ENCODE measurements at regions not wholly inside any gene's neighbourhood (a gene's known extent, or its start where the extent isn't known, plus 50 kb on each side); places are given as distances from the start of the nearest gene placed in this dataset.

GRCh38 chr5:24177821-24178220 is 467.0 kb downstream of the CDH10 start:
- DNase-seq (peak; percentile 5 to 28), ATAC-seq (no peak)
- Histone ChIP-seq H3K36me3 (no peaks in the 10 kb centered on the region), H3K4me1 (no peaks in the 10 kb centered on the region), H3K27ac (no peak overlapping the region), H3K4me3 (no peak overlapping the region), H3K27me3 (no peaks in the 10 kb centered on the region), H3K9me3 (no peaks in the 10 kb centered on the region)
- in situ Hi-C loops (cut with MboI; ENCODE audit: low sequenced_read_pairs in 4 of 4) = no loop called here
- TF ChIP-seq, protein P1, sequence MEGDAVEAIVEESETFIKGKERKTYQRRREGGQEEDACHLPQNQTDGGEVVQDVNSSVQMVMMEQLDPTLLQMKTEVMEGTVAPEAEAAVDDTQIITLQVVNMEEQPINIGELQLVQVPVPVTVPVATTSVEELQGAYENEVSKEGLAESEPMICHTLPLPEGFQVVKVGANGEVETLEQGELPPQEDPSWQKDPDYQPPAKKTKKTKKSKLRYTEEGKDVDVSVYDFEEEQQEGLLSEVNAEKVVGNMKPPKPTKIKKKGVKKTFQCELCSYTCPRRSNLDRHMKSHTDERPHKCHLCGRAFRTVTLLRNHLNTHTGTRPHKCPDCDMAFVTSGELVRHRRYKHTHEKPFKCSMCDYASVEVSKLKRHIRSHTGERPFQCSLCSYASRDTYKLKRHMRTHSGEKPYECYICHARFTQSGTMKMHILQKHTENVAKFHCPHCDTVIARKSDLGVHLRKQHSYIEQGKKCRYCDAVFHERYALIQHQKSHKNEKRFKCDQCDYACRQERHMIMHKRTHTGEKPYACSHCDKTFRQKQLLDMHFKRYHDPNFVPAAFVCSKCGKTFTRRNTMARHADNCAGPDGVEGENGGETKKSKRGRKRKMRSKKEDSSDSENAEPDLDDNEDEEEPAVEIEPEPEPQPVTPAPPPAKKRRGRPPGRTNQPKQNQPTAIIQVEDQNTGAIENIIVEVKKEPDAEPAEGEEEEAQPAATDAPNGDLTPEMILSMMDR (IDR thresholded peaks at IDR 0.05 in 4 of 5, conservative IDR thresholded peaks at IDR 0.05 in 1 of 5) = no peak
- no peak for TF ChIP-seq POLR2A (IDR thresholded peaks at IDR 0.05)
- intact Hi-C loops (cut with DNase I; ENCODE audit: low total_unique reads) = no loop called here

DNA sequence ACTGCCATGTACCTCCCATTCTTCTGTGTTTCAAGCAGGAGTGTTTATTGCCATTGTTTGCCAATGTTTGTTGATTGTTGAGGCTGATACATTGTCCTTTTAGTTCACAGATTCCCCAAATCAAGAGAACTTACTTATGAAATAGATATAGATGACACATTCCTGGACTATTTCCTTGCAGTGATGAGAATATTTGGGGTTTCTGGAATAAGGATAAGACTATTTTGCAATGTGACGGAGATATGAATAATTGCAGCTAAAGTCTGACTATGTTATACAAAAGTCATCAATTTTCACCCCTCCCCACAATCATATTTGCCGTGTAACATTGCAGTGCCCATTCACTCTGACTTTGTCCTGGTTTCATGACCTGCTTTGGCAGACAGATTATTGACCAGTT is 460.8 kb downstream of the CDH10 start:
- no peaks in the 10 kb centered on the region for H3K9me3 ChIP-seq
- in situ Hi-C loops (cut with MboI; ENCODE audit: low sequenced_read_pairs in 4 of 4) = no loop called here
- DNase-seq = no peak
- intact Hi-C loops (cut with DNase I; ENCODE audit: low total_unique reads) = no loop called here
- H3K27me3 ChIP-seq = no peaks in the 10 kb centered on the region
- no peak overlapping the region for H3K4me3 ChIP-seq
- ATAC-seq = no peak
- no peak for TF ChIP-seq POLR2A (IDR thresholded peaks at IDR 0.05)
- TF ChIP-seq, protein P1 (IDR thresholded peaks at IDR 0.05 in 4 of 5, conservative IDR thresholded peaks at IDR 0.05 in 1 of 5) = no peak
- no peak overlapping the region for H3K27ac ChIP-seq
- no peaks in the 10 kb centered on the region for H3K4me1 ChIP-seq
- no peaks in the 10 kb centered on the region for H3K36me3 ChIP-seq

GRCh38 chr5:24188216-24188925 is 456.4 kb downstream of the CDH10 start:
- Histone ChIP-seq H3K9me3 (no peaks in the 10 kb centered on the region), H3K4me1 (no peaks in the 10 kb centered on the region), H3K4me3 (no peak overlapping the region), H3K27ac (no peak overlapping the region), H3K27me3 (no peaks in the 10 kb centered on the region), H3K36me3 (no peaks in the 10 kb centered on the region)
- intact Hi-C loops (cut with DNase I; ENCODE audit: low total_unique reads) = no loop called here
- in situ Hi-C loops (cut with MboI; ENCODE audit: low sequenced_read_pairs in 4 of 4) = no loop called here
- no peak for DNase-seq
- ATAC-seq = no peak
- TF ChIP-seq POLR2A (IDR thresholded peaks at IDR 0.05) = no peak
- TF ChIP-seq, protein P1 (IDR thresholded peaks at IDR 0.05 in 4 of 5, conservative IDR thresholded peaks at IDR 0.05 in 1 of 5) = no peak

DNA sequence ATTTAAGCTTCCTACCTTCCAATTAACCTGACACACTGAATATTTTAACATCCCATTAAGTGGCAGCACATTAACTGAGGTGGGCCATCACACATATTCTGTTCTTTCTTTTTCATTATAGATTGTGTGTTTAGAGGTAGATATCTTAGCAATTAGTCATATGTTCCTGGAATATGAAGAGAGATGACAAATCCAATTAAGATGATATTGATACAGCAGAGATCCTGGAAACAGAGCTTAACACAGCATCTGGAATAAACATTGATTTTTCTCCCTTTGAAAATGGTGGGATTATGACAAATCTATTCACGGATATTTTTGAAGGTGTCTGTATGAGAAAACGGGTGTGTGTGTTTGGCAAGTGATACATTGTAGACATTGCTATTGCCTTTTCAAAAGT is 448.0 kb downstream of the CDH10 start:
- H3K27me3 ChIP-seq = no peaks in the 10 kb centered on the region
- ATAC-seq (no peak), DNase-seq (no peak)
- no peaks in the 10 kb centered on the region for H3K9me3 ChIP-seq
- no peak overlapping the region for H3K27ac ChIP-seq
- H3K4me3 ChIP-seq = no peak overlapping the region
- intact Hi-C loops (cut with DNase I; ENCODE audit: low total_unique reads) = no loop called here
- H3K36me3 ChIP-seq = no peaks in the 10 kb centered on the region
- in situ Hi-C loops (cut with MboI; ENCODE audit: low sequenced_read_pairs in 4 of 4) = no loop called here
- H3K4me1 ChIP-seq = no peaks in the 10 kb centered on the region
- TF ChIP-seq, protein P1 (IDR thresholded peaks at IDR 0.05 in 4 of 5, conservative IDR thresholded peaks at IDR 0.05 in 1 of 5) = no peak
- no peak for TF ChIP-seq POLR2A (IDR thresholded peaks at IDR 0.05)

GRCh38 chr5:24208686-24209106 is 436.1 kb downstream of the CDH10 start:
- no peaks in the 10 kb centered on the region for H3K36me3 ChIP-seq
- H3K4me3 ChIP-seq = no peak overlapping the region
- in situ Hi-C loops (cut with MboI; ENCODE audit: low sequenced_read_pairs in 4 of 4) = no loop called here
- H3K27me3 ChIP-seq = no peaks in the 10 kb centered on the region
- no peak for TF ChIP-seq POLR2A (IDR thresholded peaks at IDR 0.05)
- TF ChIP-seq, protein P1 (IDR thresholded peaks at IDR 0.05 in 4 of 5, conservative IDR thresholded peaks at IDR 0.05 in 1 of 5) = no peak
- ATAC-seq = no peak
- no peak overlapping the region for H3K27ac ChIP-seq
- H3K4me1 ChIP-seq = no peaks in the 10 kb centered on the region
- H3K9me3 ChIP-seq = no peaks in the 10 kb centered on the region
- intact Hi-C loops (cut with DNase I; ENCODE audit: low total_unique reads) = no loop called here
- DNase-seq = no peak
